Spleen (tissue), 11 donors: ENCODE measurements at regions not wholly inside any gene's neighbourhood (a gene's known extent, or its start where the extent isn't known, plus 50 kb on each side); places are given as distances from the start of the nearest gene placed in this dataset.

Experiments
- DNase-seq: peaks from one replicate; pipeline ENCODE4 v3.0.0-alpha.2; 2020
- H3K27ac ChIP-seq, 8 donors: fragments of 200-600 bp; sonication (generic) in 7 of 8; 1 replicate in 4 of 8; 2 replicates in 4 of 8; pipeline versions ENCODE4 v1.5.0 to v1.8.0; 2016 to 2021; ENCODE audit warnings: inconsistent platforms in 4 of 8, mild to moderate bottlenecking in 4 of 8, moderate library complexity in 1 of 8
- H3K27me3 ChIP-seq, 7 donors: fragments of 200-600 bp; sonication (generic) in 6 of 7; replicated peaks in 1 of 7; 1 replicate in 4 of 7; 2 replicates in 3 of 7; pipeline versions ENCODE4 v1.5.0 to v1.8.0; 2016 to 2021; ENCODE audit warnings: inconsistent platforms in 3 of 7, mild to moderate bottlenecking in 1 of 7
- H3K36me3 ChIP-seq, 6 donors: fragments of 200-600 bp; sonication (generic) in 5 of 6; 1 replicate in 4 of 6; 2 replicates in 2 of 6; pipeline versions ENCODE4 v1.5.0 to v1.8.0; 2016 to 2021; ENCODE audit warnings: inconsistent platforms in 2 of 6
- H3K4me1 ChIP-seq, 6 donors: fragments of 200-600 bp; sonication (generic) in 5 of 6; 1 replicate in 3 of 6; 2 replicates in 3 of 6; pipeline versions ENCODE4 v1.5.0 to v1.8.0; 2016 to 2021; ENCODE audit warnings: inconsistent platforms in 3 of 6
- H3K4me3 ChIP-seq, 8 donors: fragments of 200-600 bp; sonication (generic) in 7 of 8; 1 replicate in 4 of 8; 2 replicates in 4 of 8; pipeline versions ENCODE4 v1.5.0 to v1.8.0; 2016 to 2021; ENCODE audit warnings: inconsistent platforms in 4 of 8, mild to moderate bottlenecking in 4 of 8, moderate library complexity in 2 of 8
- H3K9me3 ChIP-seq, 8 donors: fragments of 200-600 bp; sonication (generic) in 7 of 8; 1 replicate in 4 of 8; 2 replicates in 4 of 8; pipeline versions ENCODE4 v1.5.0 to v1.8.0; 2016 to 2021; ENCODE audit warnings: inconsistent platforms in 4 of 8
- CTCF ChIP-seq, 11 experiments: fragments of 200-600 bp in 7 of 11; fragments of 450-650 bp in 4 of 11; sonication (generic) in 4 of 11; IDR thresholded peaks in 8 of 11; conservative IDR thresholded peaks in 3 of 11; 1 replicate in 7 of 11; 2 replicates in 4 of 11; pipeline versions ENCODE4 v1.4.0 to v1.8.0; 2016 to 2021; ENCODE audit warnings: antibody characterized with exemption in 11 of 11, inconsistent platforms in 4 of 11, mild to moderate bottlenecking in 1 of 11
- POLR2A ChIP-seq, 3 donors: fragments of 450-650 bp; IDR thresholded peaks; one replicate each; pipeline ENCODE4 v1.5.1; 2017; ENCODE audit warnings: antibody characterized with exemption in 3 of 3, mild to moderate bottlenecking in 1 of 3
- POLR2AphosphoS5 ChIP-seq, 3 donors: sonication (generic); formaldehyde crosslinking; IDR thresholded peaks; one replicate each; pipeline ENCODE4 v1.5.1; 2017; ENCODE audit warnings: antibody characterized with exemption in 3 of 3
- WGBS, 5 donors: extraction: QIAGEN DNeasy Blood & Tissue Kit in 3 of 5; methylation state at CpG; one replicate each; pipeline versions ENCODE4 v1.1.5 to v1.1.7; 2013 to 2018; 5-methylcytosine and 5-hydroxymethylcytosine counted together
- intact Hi-C: fragments of 100-400 bp; cut with DNase I; formaldehyde crosslinking; loops from one replicate; pipeline ENCODE4 v1.15.0; 2023; ENCODE audit warnings: low total_unique reads
- donor health status: healthy with polysubstance abuse.
- donor health status: DM: no; HTN: no; CAD: no; lungs with moderate emphysema.
- donor health status: DM: no; HTN: no; CAD: no.
- donor health status: Bipolar disorder and iron deficiency.
- donor health status: healthy.
- donor health status: DM: no; HTN: no; CAD: no.
- donor health status: DM: yes; HTN: yes; CAD: no.

- 89 to 94% (median 94%) methylated on average over 3 of the region's 3 CpGs for WGBS, 5 donors
These were observed 412.5 kb downstream of the SOX2 start for GRCh38 chr3:182124187-182124586.

GRCh38 chr3:182124716-182125115 lies 413.0 kb downstream of the SOX2 start:
- Histone ChIP-seq H3K27ac (no peak overlapping the region), H3K27me3 (no peaks in the 10 kb centered on the region), H3K4me1 (no peaks in the 10 kb centered on the region), H3K36me3 (no peaks in the 10 kb centered on the region), H3K9me3 (no peaks in the 10 kb centered on the region), H3K4me3 (no peak overlapping the region)
- TF ChIP-seq POLR2AphosphoS5 (IDR thresholded peaks at IDR 0.05) (no peak), CTCF (IDR thresholded peaks at IDR 0.05 in 8 of 11, conservative IDR thresholded peaks at IDR 0.05 in 3 of 11) (no peak), POLR2A (IDR thresholded peaks at IDR 0.05) (no peak)
- WGBS, 5 donors = 89 to 96% (median 92%) methylated on average over 1 of the region's 1 CpG
- intact Hi-C loops = no loop called here
- no peak for DNase-seq

More at GRCh38 chr3:182124187-182124586, 412.5 kb downstream of the SOX2 start:
- TF ChIP-seq POLR2A (IDR thresholded peaks at IDR 0.05) (no peak), CTCF (IDR thresholded peaks at IDR 0.05 in 8 of 11, conservative IDR thresholded peaks at IDR 0.05 in 3 of 11) (no peak), POLR2AphosphoS5 (IDR thresholded peaks at IDR 0.05) (no peak)
- Histone ChIP-seq H3K9me3 (no peaks in the 10 kb centered on the region), H3K27ac (no peak overlapping the region), H3K4me1 (no peaks in the 10 kb centered on the region), H3K27me3 (no peaks in the 10 kb centered on the region), H3K36me3 (no peaks in the 10 kb centered on the region), H3K4me3 (no peak overlapping the region)
- intact Hi-C loops = no loop called here
- DNase-seq = no peak

GRCh38 chr3:182129740-182130139 lies 418.0 kb downstream of the SOX2 start:
- Histone ChIP-seq H3K27me3 (no peaks in the 10 kb centered on the region), H3K27ac (no peak overlapping the region), H3K4me3 (no peak overlapping the region), H3K36me3 (no peaks in the 10 kb centered on the region), H3K4me1 (no peaks in the 10 kb centered on the region), H3K9me3 (no peaks in the 10 kb centered on the region)
- intact Hi-C loops = no loop called here
- no peak for DNase-seq
- no peak for TF ChIP-seq POLR2A (IDR thresholded peaks at IDR 0.05)
- TF ChIP-seq CTCF (IDR thresholded peaks at IDR 0.05 in 8 of 11, conservative IDR thresholded peaks at IDR 0.05 in 3 of 11) = no peak
- TF ChIP-seq POLR2AphosphoS5 (IDR thresholded peaks at IDR 0.05) = no peak
- WGBS, 5 donors = 68 to 77% (median 69%) methylated on average over 9 of the region's 9 CpGs

GRCh38 chr3:182133752-182134151 lies 422.0 kb downstream of the SOX2 start:
- Histone ChIP-seq H3K4me1 (no peaks in the 10 kb centered on the region), H3K9me3 (no peaks in the 10 kb centered on the region), H3K36me3 (no peaks in the 10 kb centered on the region), H3K27ac (no peak overlapping the region), H3K27me3 (no peaks in the 10 kb centered on the region), H3K4me3 (no peak overlapping the region)
- intact Hi-C loops = no loop called here
- no peak for TF ChIP-seq POLR2A (IDR thresholded peaks at IDR 0.05)
- TF ChIP-seq CTCF (IDR thresholded peaks at IDR 0.05 in 8 of 11, conservative IDR thresholded peaks at IDR 0.05 in 3 of 11) = no peak
- TF ChIP-seq POLR2AphosphoS5 (IDR thresholded peaks at IDR 0.05) = no peak
- WGBS, 5 donors = 43 to 73% (median 68%) methylated on average over 2 of the region's 2 CpGs
- DNase-seq = no peak
